ENCODE measurements at regions not wholly inside any gene's neighbourhood (a gene's known extent, or its start where the extent isn't known, plus 50 kb on each side); places are given as distances from the start of the nearest gene placed in this dataset.

- TF ChIP-seq FOXA1 (IDR thresholded peaks at IDR 0.05) = no peak
- TF ChIP-seq BHLHE40 (IDR thresholded peaks at IDR 0.05; ENCODE audit: borderline replicate concordance) = no peak
- TF ChIP-seq HDGF (IDR thresholded peaks at IDR 0.05; ENCODE audit: borderline replicate concordance) = no peak
- TF ChIP-seq L3MBTL2 (conservative IDR thresholded peaks at IDR 0.05) = no peak
- TF ChIP-seq SUZ12 (IDR thresholded peaks at IDR 0.05) = no peak
- no peak for TF ChIP-seq ELF4 (IDR thresholded peaks at IDR 0.05)
Observed at GRCh38 chr1:214842856-214843255, 239.7 kb upstream of the KCNK2 start.
